PFSK-1 (cell line): ENCODE measurements at regions not wholly inside any gene's neighbourhood (a gene's known extent, or its start where the extent isn't known, plus 50 kb on each side); places are given as distances from the start of the nearest gene placed in this dataset.

Experiments
- POLR2AphosphoS5 ChIP-seq: IDR thresholded peaks from 2 replicates; pipeline ENCODE4 v1.6.1; 2012; ENCODE audit warnings: low read depth, mild to moderate bottlenecking, control low read depth, low read length, moderate library complexity
- SIN3A ChIP-seq: IDR thresholded peaks from 2 replicates; pipeline ENCODE4 v1.6.1; 2012; ENCODE audit warnings: mild to moderate bottlenecking, low read length, moderate library complexity, borderline replicate concordance; ENCODE audit not compliant: insufficient read depth
- TAF1 ChIP-seq: IDR thresholded peaks from 2 replicates; pipeline ENCODE4 v1.6.1; 2012; ENCODE audit warnings: low read length, control low read depth, borderline replicate concordance; ENCODE audit not compliant: insufficient read depth
- TF ChIP-seq, protein P1 (sequence below), 2 experiments: IDR thresholded peaks; 2 replicates each; pipeline versions ENCODE4 v1.6.1 to v1.8.0; 2011 to 2012; ENCODE audit warnings: low read depth in 2 of 2, low read length in 2 of 2, control low read depth in 1 of 2, inconsistent platforms in 1 of 2, mild to moderate bottlenecking in 1 of 2, moderate library complexity in 1 of 2; ENCODE audit not compliant: insufficient read depth in 1 of 2

GRCh38 chr12:91511795-91512420 lies 329.3 kb upstream of the DCN start:
- no peak for TF ChIP-seq SIN3A
- TF ChIP-seq TAF1: no peak
- no peak for TF ChIP-seq POLR2AphosphoS5
- TF ChIP-seq, protein P1, sequence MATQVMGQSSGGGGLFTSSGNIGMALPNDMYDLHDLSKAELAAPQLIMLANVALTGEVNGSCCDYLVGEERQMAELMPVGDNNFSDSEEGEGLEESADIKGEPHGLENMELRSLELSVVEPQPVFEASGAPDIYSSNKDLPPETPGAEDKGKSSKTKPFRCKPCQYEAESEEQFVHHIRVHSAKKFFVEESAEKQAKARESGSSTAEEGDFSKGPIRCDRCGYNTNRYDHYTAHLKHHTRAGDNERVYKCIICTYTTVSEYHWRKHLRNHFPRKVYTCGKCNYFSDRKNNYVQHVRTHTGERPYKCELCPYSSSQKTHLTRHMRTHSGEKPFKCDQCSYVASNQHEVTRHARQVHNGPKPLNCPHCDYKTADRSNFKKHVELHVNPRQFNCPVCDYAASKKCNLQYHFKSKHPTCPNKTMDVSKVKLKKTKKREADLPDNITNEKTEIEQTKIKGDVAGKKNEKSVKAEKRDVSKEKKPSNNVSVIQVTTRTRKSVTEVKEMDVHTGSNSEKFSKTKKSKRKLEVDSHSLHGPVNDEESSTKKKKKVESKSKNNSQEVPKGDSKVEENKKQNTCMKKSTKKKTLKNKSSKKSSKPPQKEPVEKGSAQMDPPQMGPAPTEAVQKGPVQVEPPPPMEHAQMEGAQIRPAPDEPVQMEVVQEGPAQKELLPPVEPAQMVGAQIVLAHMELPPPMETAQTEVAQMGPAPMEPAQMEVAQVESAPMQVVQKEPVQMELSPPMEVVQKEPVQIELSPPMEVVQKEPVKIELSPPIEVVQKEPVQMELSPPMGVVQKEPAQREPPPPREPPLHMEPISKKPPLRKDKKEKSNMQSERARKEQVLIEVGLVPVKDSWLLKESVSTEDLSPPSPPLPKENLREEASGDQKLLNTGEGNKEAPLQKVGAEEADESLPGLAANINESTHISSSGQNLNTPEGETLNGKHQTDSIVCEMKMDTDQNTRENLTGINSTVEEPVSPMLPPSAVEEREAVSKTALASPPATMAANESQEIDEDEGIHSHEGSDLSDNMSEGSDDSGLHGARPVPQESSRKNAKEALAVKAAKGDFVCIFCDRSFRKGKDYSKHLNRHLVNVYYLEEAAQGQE (IDR thresholded peaks at IDR 0.05; ENCODE audit: insufficient read depth in 1 of 2, low read depth in 2 of 2, low read length in 2 of 2): no peak
